ENCODE measurements at regions not wholly inside any gene's neighbourhood (a gene's known extent, or its start where the extent isn't known, plus 50 kb on each side); places are given as distances from the start of the nearest gene placed in this dataset.

DNA sequence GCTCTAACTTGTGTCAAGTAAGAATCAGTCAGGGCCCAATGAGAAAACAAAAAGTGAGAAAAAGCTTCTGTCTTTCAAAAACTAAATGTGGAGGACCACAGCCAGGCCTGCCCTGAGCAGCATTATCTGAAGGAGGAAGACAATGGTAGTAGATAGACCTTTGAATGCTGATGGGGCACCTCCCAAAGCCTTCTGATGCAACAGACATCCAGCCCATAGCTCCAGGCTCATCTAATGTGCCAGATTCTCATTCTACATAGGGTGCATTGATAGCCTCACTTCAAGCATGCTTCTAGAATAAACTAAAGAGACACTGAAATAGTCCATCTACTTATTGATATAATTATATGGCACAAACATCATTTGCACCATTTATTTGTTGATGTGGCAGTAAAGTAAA lies 351.6 kb downstream of the HHIPL2 start:
- Histone ChIP-seq H3K27ac (ENCODE audit: low read length) (no peak overlapping the region), H3K4me2 (ENCODE audit: low read length) (no peak overlapping the region)
- TF ChIP-seq MXI1 (conservative IDR thresholded peaks at IDR 0.05; ENCODE audit: poor library complexity, severe bottlenecking) = no peak
- TF ChIP-seq SMC3 (conservative IDR thresholded peaks at IDR 0.05; ENCODE audit: poor library complexity) = no peak

DNA sequence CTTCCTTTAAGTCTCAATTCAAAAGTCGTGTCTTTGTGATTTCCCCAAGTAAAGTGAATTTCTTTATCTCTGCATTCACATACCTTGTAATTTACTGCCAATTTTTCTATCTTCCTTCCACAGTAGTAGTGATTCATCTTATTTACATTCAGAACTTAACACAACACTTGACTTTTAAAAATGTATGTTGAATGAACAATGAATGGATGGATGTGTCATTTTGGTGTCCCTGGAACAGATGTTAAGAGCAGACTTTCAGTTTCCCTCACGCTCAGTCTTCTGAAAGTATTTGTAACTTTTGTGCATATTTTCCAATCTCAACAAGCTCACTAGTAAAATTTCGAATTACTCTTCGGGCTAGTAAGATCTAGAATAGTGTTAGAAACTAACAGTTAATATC lies 352.0 kb downstream of the HHIPL2 start:
- Histone ChIP-seq H3F3A (ENCODE audit: insufficient read depth, low read length, poor library complexity, severe bottlenecking) (no peaks in the 10 kb centered on the region), H3K9me3 (ENCODE audit: low read length) (no peaks in the 10 kb centered on the region), H3K27ac (ENCODE audit: low read length) (no peak overlapping the region), H3K9ac (ENCODE audit: low read length) (no peak overlapping the region), H3K27me3 (ENCODE audit: insufficient read depth, low read depth, low read length) (no peaks in the 10 kb centered on the region), H3K9me2 (ENCODE audit: insufficient read depth, low read length) (no peaks in the 10 kb centered on the region), H3K4me2 (ENCODE audit: low read length) (no peak overlapping the region), H4K20me1 (ENCODE audit: insufficient read depth) (no peaks in the 10 kb centered on the region), H3K79me2 (replicated peaks; ENCODE audit: insufficient read depth, low read length) (no peaks in the 10 kb centered on the region), H3K4me3 (ENCODE audit: low read length) (no peak overlapping the region), H2AFZ (ENCODE audit: low read depth, low read length) (no peak overlapping the region), H3K36me3 (ENCODE audit: insufficient read depth, low read length) (no peaks in the 10 kb centered on the region)
- TF ChIP-seq, protein P1, sequence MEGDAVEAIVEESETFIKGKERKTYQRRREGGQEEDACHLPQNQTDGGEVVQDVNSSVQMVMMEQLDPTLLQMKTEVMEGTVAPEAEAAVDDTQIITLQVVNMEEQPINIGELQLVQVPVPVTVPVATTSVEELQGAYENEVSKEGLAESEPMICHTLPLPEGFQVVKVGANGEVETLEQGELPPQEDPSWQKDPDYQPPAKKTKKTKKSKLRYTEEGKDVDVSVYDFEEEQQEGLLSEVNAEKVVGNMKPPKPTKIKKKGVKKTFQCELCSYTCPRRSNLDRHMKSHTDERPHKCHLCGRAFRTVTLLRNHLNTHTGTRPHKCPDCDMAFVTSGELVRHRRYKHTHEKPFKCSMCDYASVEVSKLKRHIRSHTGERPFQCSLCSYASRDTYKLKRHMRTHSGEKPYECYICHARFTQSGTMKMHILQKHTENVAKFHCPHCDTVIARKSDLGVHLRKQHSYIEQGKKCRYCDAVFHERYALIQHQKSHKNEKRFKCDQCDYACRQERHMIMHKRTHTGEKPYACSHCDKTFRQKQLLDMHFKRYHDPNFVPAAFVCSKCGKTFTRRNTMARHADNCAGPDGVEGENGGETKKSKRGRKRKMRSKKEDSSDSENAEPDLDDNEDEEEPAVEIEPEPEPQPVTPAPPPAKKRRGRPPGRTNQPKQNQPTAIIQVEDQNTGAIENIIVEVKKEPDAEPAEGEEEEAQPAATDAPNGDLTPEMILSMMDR (IDR thresholded peaks at IDR 0.05; ENCODE audit: poor library complexity, severe bottlenecking) = no peak
- TF ChIP-seq SMC3 (conservative IDR thresholded peaks at IDR 0.05; ENCODE audit: poor library complexity) (no peak), EP300 (conservative IDR thresholded peaks at IDR 0.05; ENCODE audit: poor library complexity, severe bottlenecking) (no peak), TAF1 (IDR thresholded peaks at IDR 0.05; ENCODE audit: low read depth) (no peak), POLR2AphosphoS5 (IDR thresholded peaks at IDR 0.05) (no peak), MXI1 (conservative IDR thresholded peaks at IDR 0.05; ENCODE audit: poor library complexity, severe bottlenecking) (no peak), RAD21 (conservative IDR thresholded peaks at IDR 0.05) (no peak), EZH2 (IDR thresholded peaks at IDR 0.05; ENCODE audit: borderline replicate concordance, insufficient read depth, low read length, poor library complexity, severe bottlenecking) (no peak)
- TF ChIP-seq, protein P2, sequence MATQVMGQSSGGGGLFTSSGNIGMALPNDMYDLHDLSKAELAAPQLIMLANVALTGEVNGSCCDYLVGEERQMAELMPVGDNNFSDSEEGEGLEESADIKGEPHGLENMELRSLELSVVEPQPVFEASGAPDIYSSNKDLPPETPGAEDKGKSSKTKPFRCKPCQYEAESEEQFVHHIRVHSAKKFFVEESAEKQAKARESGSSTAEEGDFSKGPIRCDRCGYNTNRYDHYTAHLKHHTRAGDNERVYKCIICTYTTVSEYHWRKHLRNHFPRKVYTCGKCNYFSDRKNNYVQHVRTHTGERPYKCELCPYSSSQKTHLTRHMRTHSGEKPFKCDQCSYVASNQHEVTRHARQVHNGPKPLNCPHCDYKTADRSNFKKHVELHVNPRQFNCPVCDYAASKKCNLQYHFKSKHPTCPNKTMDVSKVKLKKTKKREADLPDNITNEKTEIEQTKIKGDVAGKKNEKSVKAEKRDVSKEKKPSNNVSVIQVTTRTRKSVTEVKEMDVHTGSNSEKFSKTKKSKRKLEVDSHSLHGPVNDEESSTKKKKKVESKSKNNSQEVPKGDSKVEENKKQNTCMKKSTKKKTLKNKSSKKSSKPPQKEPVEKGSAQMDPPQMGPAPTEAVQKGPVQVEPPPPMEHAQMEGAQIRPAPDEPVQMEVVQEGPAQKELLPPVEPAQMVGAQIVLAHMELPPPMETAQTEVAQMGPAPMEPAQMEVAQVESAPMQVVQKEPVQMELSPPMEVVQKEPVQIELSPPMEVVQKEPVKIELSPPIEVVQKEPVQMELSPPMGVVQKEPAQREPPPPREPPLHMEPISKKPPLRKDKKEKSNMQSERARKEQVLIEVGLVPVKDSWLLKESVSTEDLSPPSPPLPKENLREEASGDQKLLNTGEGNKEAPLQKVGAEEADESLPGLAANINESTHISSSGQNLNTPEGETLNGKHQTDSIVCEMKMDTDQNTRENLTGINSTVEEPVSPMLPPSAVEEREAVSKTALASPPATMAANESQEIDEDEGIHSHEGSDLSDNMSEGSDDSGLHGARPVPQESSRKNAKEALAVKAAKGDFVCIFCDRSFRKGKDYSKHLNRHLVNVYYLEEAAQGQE (IDR thresholded peaks at IDR 0.05; ENCODE audit: borderline replicate concordance) = no peak

More for the DNA sequence above, 351.6 kb downstream of the HHIPL2 start:
- no peaks in the 10 kb centered on the region for H3K9me2 ChIP-seq (ENCODE audit: insufficient read depth, low read length)
- no peaks in the 10 kb centered on the region for H3F3A ChIP-seq (ENCODE audit: insufficient read depth, low read length, poor library complexity, severe bottlenecking)
- no peaks in the 10 kb centered on the region for H3K9me3 ChIP-seq (ENCODE audit: low read length)
- no peaks in the 10 kb centered on the region for H3K27me3 ChIP-seq (ENCODE audit: insufficient read depth, low read depth, low read length)
- no peak overlapping the region for H3K9ac ChIP-seq (ENCODE audit: low read length)
- H3K79me2 ChIP-seq (replicated peaks; ENCODE audit: insufficient read depth, low read length) = no peaks in the 10 kb centered on the region
- no peak overlapping the region for H3K4me3 ChIP-seq (ENCODE audit: low read length)
- no peaks in the 10 kb centered on the region for H3K36me3 ChIP-seq (ENCODE audit: insufficient read depth, low read length)
- no peaks in the 10 kb centered on the region for H4K20me1 ChIP-seq (ENCODE audit: insufficient read depth)
- H2AFZ ChIP-seq (ENCODE audit: low read depth, low read length) = no peak overlapping the region

DNA sequence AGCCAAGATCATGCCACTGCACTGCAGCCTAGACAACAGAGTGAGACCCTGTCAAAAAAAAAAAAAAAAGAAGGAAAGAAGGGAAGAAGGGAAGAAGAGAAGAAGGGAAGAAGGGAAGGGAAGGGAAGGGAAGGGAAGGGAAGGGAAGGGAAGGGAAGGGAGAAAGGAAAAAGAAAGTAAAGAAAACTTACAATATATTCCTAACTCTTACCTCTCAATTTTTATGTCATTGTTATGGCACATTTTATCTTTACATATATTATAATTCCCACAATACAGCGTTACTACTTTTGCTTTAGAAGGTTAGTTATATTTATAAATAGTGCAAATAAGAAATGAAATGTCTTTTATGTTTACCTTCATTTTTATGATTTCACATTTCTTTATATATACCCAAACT lies 358.7 kb downstream of the HHIPL2 start:
- no peak overlapping the region for H3K9ac ChIP-seq (ENCODE audit: low read length)
- no peaks in the 10 kb centered on the region for H3K27me3 ChIP-seq (ENCODE audit: insufficient read depth, low read depth, low read length)
- H3K9me3 ChIP-seq (ENCODE audit: low read length) = no peaks in the 10 kb centered on the region
- no peak overlapping the region for H2AFZ ChIP-seq (ENCODE audit: low read depth, low read length)
- no peaks in the 10 kb centered on the region for H3F3A ChIP-seq (ENCODE audit: insufficient read depth, low read length, poor library complexity, severe bottlenecking)
- H4K20me1 ChIP-seq (ENCODE audit: insufficient read depth) = no peaks in the 10 kb centered on the region
- no peaks in the 10 kb centered on the region for H3K79me2 ChIP-seq (replicated peaks; ENCODE audit: insufficient read depth, low read length)
- TF ChIP-seq TAF1 (IDR thresholded peaks at IDR 0.05; ENCODE audit: low read depth) = no peak
- no peak for TF ChIP-seq RAD21 (conservative IDR thresholded peaks at IDR 0.05)
- no peak overlapping the region for H3K27ac ChIP-seq (ENCODE audit: low read length)
- H3K9me2 ChIP-seq (ENCODE audit: insufficient read depth, low read length) = no peaks in the 10 kb centered on the region
- H3K4me2 ChIP-seq (ENCODE audit: low read length) = no peak overlapping the region
- no peaks in the 10 kb centered on the region for H3K36me3 ChIP-seq (ENCODE audit: insufficient read depth, low read length)
- H3K4me3 ChIP-seq (ENCODE audit: low read length) = no peak overlapping the region

All from neural cell (in vitro differentiated cells).